GM18526 (cell line): ENCODE measurements at regions not wholly inside any gene's neighbourhood (a gene's known extent, or its start where the extent isn't known, plus 50 kb on each side); places are given as distances from the start of the nearest gene placed in this dataset.

Experiments
- POLR2A ChIP-seq: IDR thresholded peaks from 3 replicates; pipeline ENCODE4 v1.6.1; 2011; ENCODE audit not compliant: insufficient read length; ENCODE audit errors: extremely low read depth

GRCh38 chr6:137698636-137699030, 168.4 kb upstream of the TNFAIP3 start:
- no peak for TF ChIP-seq POLR2A

- TF ChIP-seq POLR2A, result no peak
These were observed 167.9 kb upstream of the TNFAIP3 start for GRCh38 chr6:137699031-137699683.

GRCh38 chr6:137700161-137700560, 166.9 kb upstream of the TNFAIP3 start:
- no peak for TF ChIP-seq POLR2A

- no peak for TF ChIP-seq POLR2A
These were observed 166.1 kb upstream of the TNFAIP3 start for GRCh38 chr6:137700751-137701477.

- TF ChIP-seq POLR2A, result no peak
These were observed 165.1 kb upstream of the TNFAIP3 start for GRCh38 chr6:137701942-137702341.

GRCh38 chr6:137702791-137703424, 164.2 kb upstream of the TNFAIP3 start:
- TF ChIP-seq POLR2A, result no peak

- TF ChIP-seq POLR2A, result no peak
These were observed 162.3 kb upstream of the TNFAIP3 start for GRCh38 chr6:137704802-137705159.

- TF ChIP-seq POLR2A, result no peak
These were observed 161.6 kb upstream of the TNFAIP3 start for GRCh38 chr6:137705160-137706082.

- TF ChIP-seq POLR2A, result no peak
These were observed 160.8 kb upstream of the TNFAIP3 start for GRCh38 chr6:137706083-137706750.

- TF ChIP-seq POLR2A, result no peak
These were observed 159.9 kb upstream of the TNFAIP3 start for GRCh38 chr6:137707038-137707589.

GRCh38 chr6:137707590-137708360, 159.3 kb upstream of the TNFAIP3 start:
- no peak for TF ChIP-seq POLR2A

GRCh38 chr6:137708481-137708880, 158.6 kb upstream of the TNFAIP3 start:
- no peak for TF ChIP-seq POLR2A

GRCh38 chr6:137709424-137710236, 157.4 kb upstream of the TNFAIP3 start:
- no peak for TF ChIP-seq POLR2A
